H9 (cell line): ENCODE measurements at regions not wholly inside any gene's neighbourhood (a gene's known extent, or its start where the extent isn't known, plus 50 kb on each side); places are given as distances from the start of the nearest gene placed in this dataset.

ENCODE experiments used
- DNase-seq: peaks from one replicate; pipeline ENCODE4 v3.0.0-alpha.2; 2017
- H2AFZ ChIP-seq: one replicate; pipeline ENCODE4 v1.6.1; 2013; ENCODE audit warnings: mild to moderate bottlenecking, low read length, control low read depth, moderate library complexity
- H2AK5ac ChIP-seq: 2 replicates; pipeline ENCODE4 v1.6.1; 2013; ENCODE audit warnings: low read length, control low read depth, mixed read lengths; ENCODE audit not compliant: insufficient read length
- H2BK120ac ChIP-seq: one replicate; pipeline ENCODE4 v1.6.1; 2013; ENCODE audit warnings: low read depth, mild to moderate bottlenecking, low read length, control low read depth, inconsistent platforms; ENCODE audit not compliant: poor library complexity, severe bottlenecking
- H2BK12ac ChIP-seq: 2 replicates; pipeline ENCODE4 v1.6.1; 2013; ENCODE audit warnings: low read length, control low read depth, mixed read lengths, low read depth; ENCODE audit not compliant: insufficient read length
- H2BK15ac ChIP-seq: 2 replicates; pipeline ENCODE4 v1.6.1; 2013; ENCODE audit warnings: low read depth, low read length, control low read depth
- H2BK20ac ChIP-seq: one replicate; pipeline ENCODE4 v1.6.1; 2013; ENCODE audit warnings: low read depth, mild to moderate bottlenecking, low read length, control low read depth, inconsistent platforms; ENCODE audit not compliant: poor library complexity, severe bottlenecking
- H2BK5ac ChIP-seq: 2 replicates; pipeline ENCODE4 v1.6.1; 2013; ENCODE audit warnings: low read length, control low read depth, mixed read lengths; ENCODE audit not compliant: insufficient read length
- H3K14ac ChIP-seq: 2 replicates; pipeline ENCODE4 v1.6.1; 2013; ENCODE audit warnings: low read length, control low read depth; ENCODE audit not compliant: insufficient read depth
- H3K18ac ChIP-seq: 2 replicates; pipeline ENCODE4 v1.6.1; 2013; ENCODE audit warnings: low read depth, mild to moderate bottlenecking, mixed read lengths, low read length, control low read depth; ENCODE audit not compliant: insufficient read length
- H3K23ac ChIP-seq: 2 replicates; pipeline ENCODE4 v1.6.1; 2013; ENCODE audit warnings: low read length, control low read depth, mixed read lengths, low read depth; ENCODE audit not compliant: insufficient read length
- H3K23me2 ChIP-seq: 2 replicates; pipeline ENCODE4 v1.6.1; 2013; ENCODE audit warnings: low read depth, mild to moderate bottlenecking, mixed read lengths, low read length, control low read depth; ENCODE audit not compliant: insufficient read length, poor library complexity, severe bottlenecking
- H3K27ac ChIP-seq: 2 replicates; pipeline ENCODE4 v1.5.1; 2013; ENCODE audit warnings: low read length, control low read depth, mixed read lengths, low read depth; ENCODE audit not compliant: insufficient read length
- H3K27me3 ChIP-seq: 2 replicates; pipeline ENCODE4 v1.6.1; 2013; ENCODE audit warnings: low read length, control low read depth, inconsistent platforms; ENCODE audit not compliant: insufficient read depth
- H3K4ac ChIP-seq: 2 replicates; pipeline ENCODE4 v1.6.1; 2013; ENCODE audit warnings: low read depth, mild to moderate bottlenecking, control low read depth, inconsistent platforms, low read length, moderate library complexity
- H3K4me1 ChIP-seq: 2 replicates; pipeline ENCODE4 v1.6.1; 2013; ENCODE audit warnings: low read length, control low read depth, inconsistent platforms; ENCODE audit not compliant: insufficient read depth
- H3K4me2 ChIP-seq: 2 replicates; pipeline ENCODE4 v1.6.1; 2013; ENCODE audit warnings: low read length, control low read depth, mixed read lengths; ENCODE audit not compliant: insufficient read length, insufficient read depth
- H3K56ac ChIP-seq: 2 replicates; pipeline ENCODE4 v1.6.1; 2013; ENCODE audit warnings: low read depth, mild to moderate bottlenecking, mixed read lengths, low read length, control low read depth; ENCODE audit not compliant: insufficient read length
- H3K79me1 ChIP-seq: 2 replicates; pipeline ENCODE4 v1.6.1; 2013; ENCODE audit warnings: low read depth, mild to moderate bottlenecking, moderate library complexity, low read length, control low read depth, inconsistent platforms; ENCODE audit not compliant: insufficient read depth, poor library complexity, severe bottlenecking
- H3K79me2 ChIP-seq: 2 replicates; pipeline ENCODE4 v1.6.1; 2013; ENCODE audit warnings: low read length, control low read depth, inconsistent platforms; ENCODE audit not compliant: insufficient read depth
- H3K9ac ChIP-seq: 2 replicates; pipeline ENCODE4 v1.6.1; 2013; ENCODE audit warnings: low read length, control low read depth, mixed read lengths; ENCODE audit not compliant: insufficient read length; ENCODE audit errors: extremely low read depth
- H3K9me3 ChIP-seq: one replicate; pipeline ENCODE4 v1.6.1; 2013; ENCODE audit warnings: low read depth, low read length, inconsistent platforms; ENCODE audit not compliant: control insufficient read depth
- H3T11ph ChIP-seq: one replicate; pipeline ENCODE4 v1.6.1; 2013; ENCODE audit warnings: mild to moderate bottlenecking, low read length, control low read depth, inconsistent platforms
- H4K20me1 ChIP-seq: one replicate; pipeline ENCODE4 v1.6.1; 2013; ENCODE audit not compliant: control insufficient read depth, insufficient read length, insufficient read depth
- H4K5ac ChIP-seq: 2 replicates; pipeline ENCODE4 v1.6.1; 2013; ENCODE audit warnings: low read depth, mild to moderate bottlenecking, mixed read lengths, low read length, control low read depth; ENCODE audit not compliant: insufficient read length
- H4K8ac ChIP-seq: replicated peaks from 2 replicates; pipeline ENCODE4 v1.6.1; 2013; ENCODE audit warnings: low read length, control low read depth, mixed read lengths, low read depth; ENCODE audit not compliant: insufficient read length
- H4K91ac ChIP-seq: 2 replicates; pipeline ENCODE4 v1.6.1; 2013; ENCODE audit warnings: low read depth, mild to moderate bottlenecking, moderate library complexity, mixed read lengths, low read length, control low read depth; ENCODE audit not compliant: insufficient read length
- H3K27ac Mint-ChIP-seq, 3 experiments: 2 replicates in 2 of 3; 3 replicates in 1 of 3; pipeline ENCODE4 v1.8.0; 2020 to 2021; ENCODE audit warnings: mixed read lengths in 3 of 3, mild to moderate bottlenecking in 1 of 3, moderate library complexity in 1 of 3
- H3K27me3 Mint-ChIP-seq: 2 replicates; pipeline ENCODE4 v1.8.0; 2021; ENCODE audit warnings: low read depth, mild to moderate bottlenecking, moderate library complexity, mixed read lengths
- H3K36me3 Mint-ChIP-seq, 3 experiments: 2 replicates in 2 of 3; 3 replicates in 1 of 3; pipeline ENCODE4 v1.8.0; 2020 to 2021; ENCODE audit warnings: low read depth in 3 of 3, mixed read lengths in 3 of 3; ENCODE audit not compliant: insufficient read depth in 1 of 3
- H3K4me1 Mint-ChIP-seq, 2 experiments: 2 replicates each; pipeline ENCODE4 v1.8.0; 2020; ENCODE audit warnings: mixed read lengths in 2 of 2
- H3K4me3 Mint-ChIP-seq, 2 experiments: 2 replicates in 1 of 2; 3 replicates in 1 of 2; pipeline ENCODE4 v1.8.0; 2020 to 2021; ENCODE audit warnings: mild to moderate bottlenecking in 2 of 2, mixed read lengths in 2 of 2, moderate library complexity in 1 of 2
- H3K9me3 Mint-ChIP-seq, 2 experiments: 2 replicates in 1 of 2; 3 replicates in 1 of 2; pipeline ENCODE4 v1.8.0; 2020; ENCODE audit warnings: mild to moderate bottlenecking in 2 of 2, mixed read lengths in 2 of 2, moderate library complexity in 1 of 2
- CTCF ChIP-seq: fragments of 200-600 bp; sonication (generic); conservative IDR thresholded peaks from 3 replicates; pipeline ENCODE4 v1.8.0; 2021; ENCODE audit warnings: antibody characterized with exemption, mild to moderate bottlenecking
- WGBS: extraction: QIAGEN DNeasy Blood & Tissue Kit; methylation state at CpG from one replicate; pipeline ENCODE4 v1.1.7; 2013; ENCODE audit warnings: missing lambda C conversion rate, low lambda C conversion rate, mixed read lengths; ENCODE audit not compliant: insufficient read length; ENCODE audit errors: extremely low coverage; 5-methylcytosine and 5-hydroxymethylcytosine counted together

- no peak overlapping the region for H2BK120ac ChIP-seq
- H3K4me3 Mint-ChIP-seq: no peak overlapping the region
- H3K9ac ChIP-seq: no peak overlapping the region
- no peak overlapping the region for H4K5ac ChIP-seq
- peaks cover 6% of the 10 kb centered on the region for H3K9me3 ChIP-seq
- no peak for TF ChIP-seq CTCF
- H4K20me1 ChIP-seq: no peaks in the 10 kb centered on the region
- no peak overlapping the region for H2BK20ac ChIP-seq
- no peak overlapping the region; the same call in 1 of the 2 replicates for H3K14ac ChIP-seq
- H2AK5ac ChIP-seq: no peak overlapping the region
- H2AFZ ChIP-seq: no peak overlapping the region
- H3K56ac ChIP-seq: no peak overlapping the region
- no peak overlapping the region for H3K23ac ChIP-seq
- H3K4me2 ChIP-seq: no peak overlapping the region
- no peak overlapping the region for H3K4ac ChIP-seq
- no peak overlapping the region for H3K27ac Mint-ChIP-seq
- H3K79me1 ChIP-seq: no peaks in the 10 kb centered on the region
- no peak overlapping the region for H2BK5ac ChIP-seq
- H3K23me2 ChIP-seq: no peaks in the 10 kb centered on the region
- H3K9me3 Mint-ChIP-seq: peaks cover 70 to 91% of the 10 kb centered on the region in 2 experiments
- no peak overlapping the region for H3K18ac ChIP-seq
- H4K8ac ChIP-seq: no peak overlapping the region
- DNase-seq: no peak
- no peak overlapping the region for H3T11ph ChIP-seq
- no peak overlapping the region for H2BK15ac ChIP-seq
- peaks cover 2% of the 10 kb centered on the region for H3K27me3 Mint-ChIP-seq
- peaks cover 5 to 36% (median 5%) of the 10 kb centered on the region in 3 experiments; a peak in 4 of 7 replicates for H3K36me3 Mint-ChIP-seq
- no peak overlapping the region for H2BK12ac ChIP-seq
- 0 out of 2 replicates have a peak, but pooled peaks cover 2% of the 10 kb centered on the region for H3K4me1 ChIP-seq
- H3K4me1 Mint-ChIP-seq: 0 out of 4 replicates have a peak, but pooled peaks cover 0 to 2% of the 10 kb centered on the region in 2 experiments
- no peaks in the 10 kb centered on the region for H3K79me2 ChIP-seq
- no peaks in the 10 kb centered on the region for H3K27me3 ChIP-seq
- no peak overlapping the region for H4K91ac ChIP-seq
- WGBS: no CpG with 5 or more reads among the region's 13 CpGs
- H3K27ac ChIP-seq: no peak overlapping the region
These were observed 117.1 kb upstream of the DPP6 start for GRCh38 chr7:153935095-153935494.
